K562 (cell line): ENCODE measurements at regions not wholly inside any gene's neighbourhood (a gene's known extent, or its start where the extent isn't known, plus 50 kb on each side); places are given as distances from the start of the nearest gene placed in this dataset.

Source experiments
- ATAC-seq: fragments of 200-7000 bp; cut with Tn5 transposase; 3 replicates; pipeline ENCODE4 v1.9.1; 2020; ENCODE audit warnings: moderate library complexity
- BruUV-seq: library from RNA; stranded (reverse); fragments of 400-500 nt; replicated peaks from 2 replicates; lab custom pipeline; 2021; lab: Mats Ljungman, UMichigan
- CTCF ChIA-PET: fragments of 300-600 bp; formaldehyde crosslinking; extraction: SDS; loops from one replicate; lab custom pipeline; 2021; ENCODE audit warnings: low intra/inter-chr PET ratio; lab: Yijun Ruan, JAX
- POLR2A ChIA-PET: fragments of 300-600, 350-650 bp; sonication (Branson Sonifier 250); formaldehyde crosslinking; extraction: SDS; loops from one replicate; lab custom pipeline; 2021; ENCODE audit warnings: antibody characterized with exemption, inconsistent platforms; lab: Yijun Ruan, JAX
- DNase-seq, 4 experiments: peaks; one replicate each; pipeline versions ENCODE4 v3.0.0 to v3.0.0-alpha.2; 2011 to 2018; ENCODE audit warnings: low spot score in 3 of 4, mixed read lengths in 3 of 4; ENCODE audit errors: extremely low read depth in 1 of 4
- FAIRE-seq: peaks from 2 replicates; lab custom pipeline; 2011; peaks lifted over from hg19 to GRCh38; lab: Jason Lieb, UNC
- H2AFZ ChIP-seq: 2 replicates; pipeline ENCODE4 v1.6.0; 2011; ENCODE audit warnings: low read depth, low read length, control low read depth, inconsistent platforms
- H3K27ac ChIP-seq: fragments of 200-600 bp; 3 replicates; pipeline ENCODE4 v1.8.0; 2011; ENCODE audit warnings: low read depth, mild to moderate bottlenecking, control low read depth, inconsistent platforms, low read length, moderate library complexity, mixed read lengths; ENCODE audit errors: extremely low read depth
- H3K27me3 ChIP-seq, 2 experiments: fragments of 300-600 bp in 1 of 2; 2 replicates in 1 of 2; 3 replicates in 1 of 2; pipeline versions ENCODE4 v1.6.0 to v1.8.0; 2011; ENCODE audit warnings: inconsistent platforms in 2 of 2, low read length in 2 of 2, mild to moderate bottlenecking in 1 of 2, mixed read lengths in 1 of 2, moderate library complexity in 1 of 2; ENCODE audit not compliant: control insufficient read depth in 2 of 2, insufficient read depth in 2 of 2
- H3K36me3 ChIP-seq: fragments of 300-600 bp; 3 replicates; pipeline ENCODE4 v1.8.0; 2011; ENCODE audit warnings: mild to moderate bottlenecking, low read length, inconsistent platforms; ENCODE audit not compliant: control insufficient read depth, insufficient read depth
- H3K4me1 ChIP-seq, 2 experiments: fragments of 200-600 bp in 1 of 2; replicated peaks in 1 of 2; 2 replicates in 1 of 2; 3 replicates in 1 of 2; pipeline versions ENCODE4 v1.5.1 to v1.8.0; 2011; ENCODE audit warnings: inconsistent platforms in 2 of 2, low read length in 2 of 2, mild to moderate bottlenecking in 1 of 2, mixed read lengths in 1 of 2, moderate library complexity in 1 of 2; ENCODE audit not compliant: control insufficient read depth in 2 of 2, insufficient read depth in 2 of 2
- H3K4me2 ChIP-seq: 2 replicates; pipeline ENCODE4 v1.6.1; 2011; ENCODE audit warnings: low read length, control low read depth, inconsistent platforms, mixed read lengths; ENCODE audit not compliant: insufficient read depth
- H3K4me3 ChIP-seq: fragments of 200-600 bp; sonication (generic), shearing (Covaris generic); 2 replicates; pipeline ENCODE4 v1.5.1; 2016; ENCODE audit warnings: control low read depth, inconsistent platforms
- H3K79me2 ChIP-seq: fragments of 200-600 bp; 3 replicates; pipeline ENCODE4 v1.8.0; 2011; ENCODE audit warnings: low read length, inconsistent platforms; ENCODE audit not compliant: control insufficient read depth, insufficient read depth
- H3K9ac ChIP-seq, 2 experiments: 2 replicates each; pipeline versions ENCODE4 v1.6.0 to v1.6.1; 2011; ENCODE audit warnings: low read depth in 2 of 2, low read length in 2 of 2, control low read depth in 1 of 2, inconsistent platforms in 1 of 2, mild to moderate bottlenecking in 1 of 2, mixed read lengths in 1 of 2; ENCODE audit not compliant: insufficient read depth in 1 of 2
- H3K9me1 ChIP-seq: one replicate; pipeline ENCODE4 v1.6.0; 2011; ENCODE audit warnings: inconsistent platforms, mild to moderate bottlenecking, low read length, moderate library complexity; ENCODE audit not compliant: control insufficient read depth, insufficient read depth
- H3K9me3 ChIP-seq: replicated peaks from 2 replicates; pipeline ENCODE4 v1.5.1; 2011; ENCODE audit warnings: low read depth, low read length, inconsistent platforms; ENCODE audit not compliant: control insufficient read depth, insufficient read depth
- H4K20me1 ChIP-seq: replicated peaks from 2 replicates; pipeline ENCODE4 v1.6.1; 2011; ENCODE audit warnings: low read length, inconsistent platforms, mixed read lengths; ENCODE audit not compliant: control insufficient read depth, insufficient read depth
- CHD1 ChIP-seq: fragments of 200-600 bp; sonication (generic); IDR thresholded peaks from one replicate; pipeline ENCODE4 v1.6.1; 2012; ENCODE audit warnings: mild to moderate bottlenecking, moderate library complexity, low read length, inconsistent platforms
- LEF1 ChIP-seq: fragments of 450-650 bp; IDR thresholded peaks from 2 replicates; pipeline ENCODE4 v1.6.1; 2016; ENCODE audit warnings: mild to moderate bottlenecking
- MEIS2 ChIP-seq: fragments of 450-650 bp; IDR thresholded peaks from 2 replicates; pipeline ENCODE4 v1.6.1; 2014; ENCODE audit warnings: mild to moderate bottlenecking; ENCODE audit not compliant: partially characterized antibody
- SIN3B ChIP-seq: fragments of 450-650 bp; IDR thresholded peaks from 2 replicates; pipeline ENCODE4 v1.6.1; 2017; ENCODE audit warnings: low read depth, mild to moderate bottlenecking, moderate library complexity
- WGBS: fragments of 100-300 bp; shearing (Covaris generic); methylation state at CpG from one replicate; pipeline ENCODE4 v1.1.6; 2016; ENCODE audit warnings: low coverage, mixed read lengths; ENCODE audit not compliant: insufficient coverage; ENCODE audit errors: missing lambda C conversion rate; 5-methylcytosine and 5-hydroxymethylcytosine counted together
- in situ Hi-C: fragments of 300-500 bp; cut with MboI; formaldehyde crosslinking; loops from 4 replicates; pipeline ENCODE4 v1.15.0; 2018; ENCODE audit warnings: inconsistent platforms, mixed read lengths
- intact Hi-C: fragments of 100-400 bp; cut with micrococcal nuclease; formaldehyde crosslinking; loops from 2 replicates; pipeline ENCODE4 v1.14.2; 2022

- no TSS peak for BruUV-seq
- no peaks in the 10 kb centered on the region for H3K9me3 ChIP-seq
- DNase-seq, result no peak
- TF ChIP-seq SIN3B (no peak), CHD1 (no peak)
- H3K79me2 ChIP-seq, result no peaks in the 10 kb centered on the region
- no peak overlapping the region for H3K4me3 ChIP-seq
- no peak overlapping the region for H3K9ac ChIP-seq
- intact Hi-C loops (no loop called here), in situ Hi-C loops (no loop called here)
- no peak overlapping the region for H3K4me2 ChIP-seq
- no peak overlapping the region for H3K27ac ChIP-seq
- H3K4me1 ChIP-seq, result no peaks in the 10 kb centered on the region
- ATAC-seq, result no peak
- H3K9me1 ChIP-seq, result no peaks in the 10 kb centered on the region
- ChIA-PET POLR2A (interaction anchor here (1.3 kb wide), 1 partner anchor 8 kb away, joined by 4 read pairs; no protein-coding TSS in a partner anchor), CTCF (no interaction called here)
- FAIRE-seq, result no peak
- H2AFZ ChIP-seq, result peak overlapping the region; percentile 4
- H3K27me3 ChIP-seq, result no peaks in the 10 kb centered on the region
- H4K20me1 ChIP-seq, result no peaks in the 10 kb centered on the region
- H3K36me3 ChIP-seq, result no peaks in the 10 kb centered on the region
- WGBS, result 56% methylated on average over 3 of the region's 3 CpGs
Measured at GRCh38 chr2:144950899-144951560, 431.1 kb upstream of the ZEB2 start.

GRCh38 chr2:144948205-144948855, 428.4 kb upstream of the ZEB2 start:
- H3K79me2 ChIP-seq, result no peaks in the 10 kb centered on the region
- no peak overlapping the region for H3K9ac ChIP-seq
- H4K20me1 ChIP-seq, result no peaks in the 10 kb centered on the region
- H3K4me1 ChIP-seq, result peaks cover 0 to under 1% of the 10 kb centered on the region in 2 experiments; a peak in 1 of 5 replicates
- WGBS, result 39% methylated on average over 2 of the region's 2 CpGs
- no peaks in the 10 kb centered on the region for H3K36me3 ChIP-seq
- no peaks in the 10 kb centered on the region for H3K9me1 ChIP-seq
- no peak overlapping the region for H3K4me3 ChIP-seq
- in situ Hi-C loops, result no loop called here
- H2AFZ ChIP-seq, result peak overlapping the region; percentile 41
- H3K27ac ChIP-seq, result no peak overlapping the region
- ChIA-PET CTCF (no interaction called here), POLR2A (interaction anchor here (1.1 kb wide), 1 partner anchor 20 kb away, joined by 3 read pairs; no protein-coding TSS in a partner anchor)
- no peaks in the 10 kb centered on the region for H3K9me3 ChIP-seq
- peak; percentile 24 for TF ChIP-seq MEIS2
- no peak for TF ChIP-seq LEF1
- ATAC-seq, result no peak; the same call in 2 of the 3 replicates
- no peak for DNase-seq
- no peaks in the 10 kb centered on the region for H3K27me3 ChIP-seq
- intact Hi-C loops, result no loop called here
- no peak for FAIRE-seq
- no peak overlapping the region for H3K4me2 ChIP-seq
- BruUV-seq, result no TSS peak
